ENCODE measurements at regions not wholly inside any gene's neighbourhood (a gene's known extent, or its start where the extent isn't known, plus 50 kb on each side); places are given as distances from the start of the nearest gene placed in this dataset.

DNA sequence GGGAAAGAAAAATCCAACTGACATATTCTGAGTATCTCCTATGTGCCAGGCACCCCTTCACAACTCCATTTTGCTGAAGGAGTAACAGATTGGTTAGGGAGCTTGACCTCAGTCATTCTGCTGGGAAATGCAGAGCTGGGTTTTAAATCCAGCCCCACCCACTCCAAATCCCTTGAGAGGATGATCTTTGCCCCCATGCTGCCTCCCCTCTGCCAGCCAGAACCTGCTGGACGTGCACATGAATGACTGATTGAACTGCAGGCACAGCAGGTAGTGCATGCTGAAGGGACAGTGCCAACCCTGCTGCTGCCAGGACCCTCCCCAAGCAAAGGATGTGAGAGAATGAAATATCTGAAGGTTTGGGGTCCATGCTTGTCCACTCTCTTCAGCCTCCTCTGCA is 340.9 kb downstream of the BUD13 start:
- no peak overlapping the region for H3K9ac ChIP-seq (ENCODE audit: low read depth in 1 of 2, low read length in 2 of 2)
- TF ChIP-seq SP1 (IDR thresholded peaks at IDR 0.05) = no peak
- TF ChIP-seq, protein P1, sequence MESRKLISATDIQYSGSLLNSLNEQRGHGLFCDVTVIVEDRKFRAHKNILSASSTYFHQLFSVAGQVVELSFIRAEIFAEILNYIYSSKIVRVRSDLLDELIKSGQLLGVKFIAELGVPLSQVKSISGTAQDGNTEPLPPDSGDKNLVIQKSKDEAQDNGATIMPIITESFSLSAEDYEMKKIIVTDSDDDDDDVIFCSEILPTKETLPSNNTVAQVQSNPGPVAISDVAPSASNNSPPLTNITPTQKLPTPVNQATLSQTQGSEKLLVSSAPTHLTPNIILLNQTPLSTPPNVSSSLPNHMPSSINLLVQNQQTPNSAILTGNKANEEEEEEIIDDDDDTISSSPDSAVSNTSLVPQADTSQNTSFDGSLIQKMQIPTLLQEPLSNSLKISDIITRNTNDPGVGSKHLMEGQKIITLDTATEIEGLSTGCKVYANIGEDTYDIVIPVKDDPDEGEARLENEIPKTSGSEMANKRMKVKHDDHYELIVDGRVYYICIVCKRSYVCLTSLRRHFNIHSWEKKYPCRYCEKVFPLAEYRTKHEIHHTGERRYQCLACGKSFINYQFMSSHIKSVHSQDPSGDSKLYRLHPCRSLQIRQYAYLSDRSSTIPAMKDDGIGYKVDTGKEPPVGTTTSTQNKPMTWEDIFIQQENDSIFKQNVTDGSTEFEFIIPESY (IDR thresholded peaks at IDR 0.05) = no peak
- TF ChIP-seq, protein P2, sequence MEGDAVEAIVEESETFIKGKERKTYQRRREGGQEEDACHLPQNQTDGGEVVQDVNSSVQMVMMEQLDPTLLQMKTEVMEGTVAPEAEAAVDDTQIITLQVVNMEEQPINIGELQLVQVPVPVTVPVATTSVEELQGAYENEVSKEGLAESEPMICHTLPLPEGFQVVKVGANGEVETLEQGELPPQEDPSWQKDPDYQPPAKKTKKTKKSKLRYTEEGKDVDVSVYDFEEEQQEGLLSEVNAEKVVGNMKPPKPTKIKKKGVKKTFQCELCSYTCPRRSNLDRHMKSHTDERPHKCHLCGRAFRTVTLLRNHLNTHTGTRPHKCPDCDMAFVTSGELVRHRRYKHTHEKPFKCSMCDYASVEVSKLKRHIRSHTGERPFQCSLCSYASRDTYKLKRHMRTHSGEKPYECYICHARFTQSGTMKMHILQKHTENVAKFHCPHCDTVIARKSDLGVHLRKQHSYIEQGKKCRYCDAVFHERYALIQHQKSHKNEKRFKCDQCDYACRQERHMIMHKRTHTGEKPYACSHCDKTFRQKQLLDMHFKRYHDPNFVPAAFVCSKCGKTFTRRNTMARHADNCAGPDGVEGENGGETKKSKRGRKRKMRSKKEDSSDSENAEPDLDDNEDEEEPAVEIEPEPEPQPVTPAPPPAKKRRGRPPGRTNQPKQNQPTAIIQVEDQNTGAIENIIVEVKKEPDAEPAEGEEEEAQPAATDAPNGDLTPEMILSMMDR (IDR thresholded peaks at IDR 0.05; ENCODE audit: low read depth, low read length, missing input control) = no peak
- no peak for TF ChIP-seq GABPA (IDR thresholded peaks at IDR 0.05 in 1 of 2, conservative IDR thresholded peaks at IDR 0.05 in 1 of 2)
- TF ChIP-seq JUND (IDR thresholded peaks at IDR 0.05) = no peak
- no peak for TF ChIP-seq FOXA2 (IDR thresholded peaks at IDR 0.05)
- no peak for TF ChIP-seq YY1 (IDR thresholded peaks at IDR 0.05)
- 67% methylated on average over 1 of the region's 1 CpG for WGBS
- H3K36me3 ChIP-seq (ENCODE audit: control insufficient read depth in 4 of 4, insufficient read depth in 3 of 4, low read depth in 1 of 4, low read length in 3 of 4) = no peaks in the 10 kb centered on the region
- no peak overlapping the region for H3K4me3 ChIP-seq (ENCODE audit: low read depth in 1 of 3, low read length in 3 of 3)
- no peak for DNase-seq (ENCODE audit: low spot score)
- no peaks in the 10 kb centered on the region for H3K4me1 ChIP-seq (ENCODE audit: control insufficient read depth in 4 of 4, insufficient read depth in 4 of 4, low read length in 3 of 4)
- H3K9me3 ChIP-seq (ENCODE audit: control insufficient read depth in 4 of 4, low read length in 3 of 4) = no peaks in the 10 kb centered on the region
- H3K27ac ChIP-seq (ENCODE audit: low read depth in 1 of 2, low read length in 2 of 2) = no peak overlapping the region
- no peaks in the 10 kb centered on the region for H3K27me3 ChIP-seq (ENCODE audit: control insufficient read depth in 4 of 4, insufficient read depth in 4 of 4, low read length in 3 of 4)

DNA sequence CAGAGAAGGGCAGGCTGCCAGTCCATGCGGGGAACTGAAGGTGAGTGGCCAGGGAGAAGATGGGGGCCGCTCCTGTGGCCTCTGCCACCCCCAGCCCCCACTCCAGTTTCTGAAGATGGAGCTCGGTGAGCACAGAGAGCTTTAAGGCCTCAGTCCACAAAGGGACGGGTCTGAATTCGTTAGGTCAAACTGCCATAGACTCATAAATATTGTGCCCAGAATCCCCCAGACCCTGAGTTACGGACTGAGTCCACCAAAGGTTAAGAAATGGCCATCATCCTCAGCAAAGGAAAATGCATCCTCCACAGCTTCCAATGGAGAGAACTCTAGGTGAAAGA is 344.2 kb downstream of the BUD13 start:
- no peaks in the 10 kb centered on the region for H3K27me3 ChIP-seq (ENCODE audit: control insufficient read depth in 4 of 4, insufficient read depth in 4 of 4, low read length in 3 of 4)
- no peaks in the 10 kb centered on the region for H3K36me3 ChIP-seq (ENCODE audit: control insufficient read depth in 4 of 4, insufficient read depth in 3 of 4, low read depth in 1 of 4, low read length in 3 of 4)
- no peaks in the 10 kb centered on the region for H3K9me3 ChIP-seq (ENCODE audit: control insufficient read depth in 4 of 4, low read length in 3 of 4)
- WGBS = 81% methylated on average over 6 of the region's 6 CpGs
- TF ChIP-seq HNF4G (IDR thresholded peaks at IDR 0.05) (no peak), HNF4A (conservative IDR thresholded peaks at IDR 0.05) (no peak), RXRA (IDR thresholded peaks at IDR 0.05) (no peak)
- TF ChIP-seq, protein P3, sequence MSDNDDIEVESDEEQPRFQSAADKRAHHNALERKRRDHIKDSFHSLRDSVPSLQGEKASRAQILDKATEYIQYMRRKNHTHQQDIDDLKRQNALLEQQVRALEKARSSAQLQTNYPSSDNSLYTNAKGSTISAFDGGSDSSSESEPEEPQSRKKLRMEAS (IDR thresholded peaks at IDR 0.05) = no peak
- TF ChIP-seq, protein P4, sequence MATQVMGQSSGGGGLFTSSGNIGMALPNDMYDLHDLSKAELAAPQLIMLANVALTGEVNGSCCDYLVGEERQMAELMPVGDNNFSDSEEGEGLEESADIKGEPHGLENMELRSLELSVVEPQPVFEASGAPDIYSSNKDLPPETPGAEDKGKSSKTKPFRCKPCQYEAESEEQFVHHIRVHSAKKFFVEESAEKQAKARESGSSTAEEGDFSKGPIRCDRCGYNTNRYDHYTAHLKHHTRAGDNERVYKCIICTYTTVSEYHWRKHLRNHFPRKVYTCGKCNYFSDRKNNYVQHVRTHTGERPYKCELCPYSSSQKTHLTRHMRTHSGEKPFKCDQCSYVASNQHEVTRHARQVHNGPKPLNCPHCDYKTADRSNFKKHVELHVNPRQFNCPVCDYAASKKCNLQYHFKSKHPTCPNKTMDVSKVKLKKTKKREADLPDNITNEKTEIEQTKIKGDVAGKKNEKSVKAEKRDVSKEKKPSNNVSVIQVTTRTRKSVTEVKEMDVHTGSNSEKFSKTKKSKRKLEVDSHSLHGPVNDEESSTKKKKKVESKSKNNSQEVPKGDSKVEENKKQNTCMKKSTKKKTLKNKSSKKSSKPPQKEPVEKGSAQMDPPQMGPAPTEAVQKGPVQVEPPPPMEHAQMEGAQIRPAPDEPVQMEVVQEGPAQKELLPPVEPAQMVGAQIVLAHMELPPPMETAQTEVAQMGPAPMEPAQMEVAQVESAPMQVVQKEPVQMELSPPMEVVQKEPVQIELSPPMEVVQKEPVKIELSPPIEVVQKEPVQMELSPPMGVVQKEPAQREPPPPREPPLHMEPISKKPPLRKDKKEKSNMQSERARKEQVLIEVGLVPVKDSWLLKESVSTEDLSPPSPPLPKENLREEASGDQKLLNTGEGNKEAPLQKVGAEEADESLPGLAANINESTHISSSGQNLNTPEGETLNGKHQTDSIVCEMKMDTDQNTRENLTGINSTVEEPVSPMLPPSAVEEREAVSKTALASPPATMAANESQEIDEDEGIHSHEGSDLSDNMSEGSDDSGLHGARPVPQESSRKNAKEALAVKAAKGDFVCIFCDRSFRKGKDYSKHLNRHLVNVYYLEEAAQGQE (IDR thresholded peaks at IDR 0.05) = no peak
- no peak overlapping the region for H3K9ac ChIP-seq (ENCODE audit: low read depth in 1 of 2, low read length in 2 of 2)
- no peaks in the 10 kb centered on the region for H3K4me1 ChIP-seq (ENCODE audit: control insufficient read depth in 4 of 4, insufficient read depth in 4 of 4, low read length in 3 of 4)
- no peak overlapping the region for H3K27ac ChIP-seq (ENCODE audit: low read depth in 1 of 2, low read length in 2 of 2)
- no peak overlapping the region for H3K4me3 ChIP-seq (ENCODE audit: low read depth in 1 of 3, low read length in 3 of 3)
- no peak for DNase-seq (ENCODE audit: low spot score)
